ENCODE measurements at regions not wholly inside any gene's neighbourhood (a gene's known extent, or its start where the extent isn't known, plus 50 kb on each side); places are given as distances from the start of the nearest gene placed in this dataset.

DNA sequence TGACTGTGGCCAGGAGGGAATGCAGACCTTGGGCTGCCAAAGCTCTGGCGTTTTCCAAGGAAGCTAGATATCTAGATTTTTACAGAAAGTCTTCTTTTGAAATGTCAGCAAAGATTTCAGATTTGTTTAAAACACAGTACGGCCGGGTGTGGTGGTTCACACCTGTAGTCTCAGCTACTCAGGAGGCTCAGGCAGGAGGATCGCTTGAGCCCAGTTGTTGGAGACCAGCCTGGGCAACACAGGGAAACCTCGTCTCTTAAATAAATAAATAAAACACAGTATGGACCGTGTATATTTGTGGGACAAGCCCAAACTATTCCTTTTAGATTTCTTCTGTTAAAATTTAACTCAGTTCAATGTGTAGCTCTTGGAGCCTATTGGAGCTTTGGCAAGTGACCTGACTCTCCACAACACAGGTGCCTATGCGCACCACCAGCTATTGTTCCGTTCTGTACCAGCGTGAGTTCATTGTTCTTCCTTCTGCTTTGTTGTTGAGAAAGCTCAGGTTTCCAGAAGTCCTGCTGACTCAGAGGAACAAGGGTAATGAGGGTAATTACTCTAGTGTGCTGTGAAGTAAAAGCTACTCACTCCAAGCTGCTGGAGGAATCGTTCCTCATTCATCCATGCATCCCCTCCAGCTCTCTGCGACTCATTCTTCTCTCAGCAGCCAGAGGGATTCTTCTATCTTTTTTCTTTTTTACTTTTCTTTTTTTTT, 73.1 kb upstream of the SLC6A6 start:
- H3K27me3 ChIP-seq (ENCODE audit: control insufficient read depth, insufficient read depth, low read length): peaks cover 18% of the 10 kb centered on the region
- H3K4me1 ChIP-seq (ENCODE audit: control insufficient read depth, insufficient read depth, low read length): peaks cover 11% of the 10 kb centered on the region
- no peaks in the 10 kb centered on the region for H3K9me3 ChIP-seq (replicated peaks; ENCODE audit: control insufficient read depth, low read depth, low read length)
- DNase-seq: no peak
- H3K27ac ChIP-seq (ENCODE audit: low read length): no peak overlapping the region
- 67% methylated on average over 3 of the region's 11 CpGs for WGBS (ENCODE audit: insufficient coverage)
- no peaks in the 10 kb centered on the region for H3K36me3 ChIP-seq (ENCODE audit: control insufficient read depth, insufficient read depth, low read length)
- no peak overlapping the region for H3K4me3 ChIP-seq (ENCODE audit: low read length)

DNA sequence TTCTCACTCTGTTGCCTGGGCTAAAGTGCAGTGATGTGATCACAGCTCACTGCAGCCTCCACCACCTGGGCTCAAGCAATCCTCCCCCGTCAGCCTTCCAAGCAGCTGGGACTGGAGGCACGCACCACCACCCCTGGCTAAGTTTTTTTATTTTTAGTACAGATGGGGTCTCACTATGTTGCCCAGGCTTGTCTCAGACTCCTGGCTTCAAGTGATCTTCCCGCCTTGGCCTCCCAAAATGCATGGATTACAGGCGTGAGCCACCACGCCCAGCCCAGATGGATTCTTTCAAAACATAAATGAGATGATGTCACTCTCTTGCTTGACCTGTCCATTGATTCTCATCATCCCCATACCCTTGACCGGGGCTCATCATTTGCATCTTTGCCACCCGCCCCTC, 72.6 kb upstream of the SLC6A6 start:
- Histone ChIP-seq H3K27ac (ENCODE audit: low read length) (no peak overlapping the region), H3K36me3 (ENCODE audit: control insufficient read depth, insufficient read depth, low read length) (no peaks in the 10 kb centered on the region), H3K27me3 (ENCODE audit: control insufficient read depth, insufficient read depth, low read length) (peaks cover 18% of the 10 kb centered on the region), H3K9me3 (replicated peaks; ENCODE audit: control insufficient read depth, low read depth, low read length) (no peaks in the 10 kb centered on the region), H3K4me3 (ENCODE audit: low read length) (no peak overlapping the region), H3K4me1 (ENCODE audit: control insufficient read depth, insufficient read depth, low read length) (peaks cover 6% of the 10 kb centered on the region)
- 90% methylated on average over 5 of the region's 7 CpGs for WGBS (ENCODE audit: insufficient coverage)
- no peak for DNase-seq

DNA sequence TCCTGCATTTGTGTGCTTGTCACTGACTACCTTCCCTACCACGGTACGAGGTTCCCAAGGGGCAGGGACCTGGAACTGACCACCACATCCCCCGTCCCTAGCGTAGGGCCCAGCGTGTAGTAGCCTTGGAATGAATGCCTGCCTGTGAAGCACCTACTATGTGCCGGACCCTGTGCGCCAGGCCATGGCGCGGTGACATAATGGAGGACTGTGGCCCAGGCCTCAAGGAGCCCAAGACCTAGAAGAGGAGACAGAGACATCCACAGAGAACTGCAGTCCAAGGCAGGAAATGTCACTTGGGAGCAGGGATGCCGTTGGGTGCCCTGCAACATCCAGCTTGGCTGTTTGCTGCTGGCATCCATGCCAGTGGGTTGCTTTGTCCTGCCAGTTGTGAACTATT, 71.9 kb upstream of the SLC6A6 start:
- 71% methylated on average over 8 of the region's 10 CpGs for WGBS (ENCODE audit: insufficient coverage)
- Histone ChIP-seq H3K27ac (ENCODE audit: low read length) (no peak overlapping the region), H3K4me1 (ENCODE audit: control insufficient read depth, insufficient read depth, low read length) (no peaks in the 10 kb centered on the region), H3K4me3 (ENCODE audit: low read length) (no peak overlapping the region), H3K9me3 (replicated peaks; ENCODE audit: control insufficient read depth, low read depth, low read length) (no peaks in the 10 kb centered on the region), H3K36me3 (ENCODE audit: control insufficient read depth, insufficient read depth, low read length) (no peaks in the 10 kb centered on the region), H3K27me3 (ENCODE audit: control insufficient read depth, insufficient read depth, low read length) (peaks cover 18% of the 10 kb centered on the region)
- DNase-seq: no peak

DNA sequence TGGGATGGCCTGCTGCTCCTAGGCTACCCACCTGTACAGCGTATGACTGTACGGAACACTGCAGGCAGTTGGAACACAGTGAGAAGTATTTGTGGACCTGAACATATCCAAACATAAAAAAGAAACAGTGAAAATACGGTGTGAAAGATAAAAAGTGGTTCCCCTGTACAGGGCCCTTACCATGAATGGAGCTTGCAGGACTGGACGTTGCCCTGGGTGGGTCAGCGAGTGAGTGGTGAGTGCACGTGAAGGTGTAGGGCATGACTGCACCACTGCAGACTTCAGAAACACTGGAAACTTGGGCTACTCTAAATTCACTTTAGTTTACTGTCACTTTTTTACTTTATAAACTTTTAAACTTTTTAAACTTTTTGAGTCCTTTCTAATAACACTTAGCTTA, 71.2 kb upstream of the SLC6A6 start:
- peaks cover 18% of the 10 kb centered on the region for H3K27me3 ChIP-seq (ENCODE audit: control insufficient read depth, insufficient read depth, low read length)
- H3K9me3 ChIP-seq (replicated peaks; ENCODE audit: control insufficient read depth, low read depth, low read length): no peaks in the 10 kb centered on the region
- no peaks in the 10 kb centered on the region for H3K36me3 ChIP-seq (ENCODE audit: control insufficient read depth, insufficient read depth, low read length)
- no peaks in the 10 kb centered on the region for H3K4me1 ChIP-seq (ENCODE audit: control insufficient read depth, insufficient read depth, low read length)
- no peak for DNase-seq
- H3K4me3 ChIP-seq (ENCODE audit: low read length): no peak overlapping the region
- 72% methylated on average over 3 of the region's 6 CpGs for WGBS (ENCODE audit: insufficient coverage)
- H3K27ac ChIP-seq (ENCODE audit: low read length): no peak overlapping the region

DNA sequence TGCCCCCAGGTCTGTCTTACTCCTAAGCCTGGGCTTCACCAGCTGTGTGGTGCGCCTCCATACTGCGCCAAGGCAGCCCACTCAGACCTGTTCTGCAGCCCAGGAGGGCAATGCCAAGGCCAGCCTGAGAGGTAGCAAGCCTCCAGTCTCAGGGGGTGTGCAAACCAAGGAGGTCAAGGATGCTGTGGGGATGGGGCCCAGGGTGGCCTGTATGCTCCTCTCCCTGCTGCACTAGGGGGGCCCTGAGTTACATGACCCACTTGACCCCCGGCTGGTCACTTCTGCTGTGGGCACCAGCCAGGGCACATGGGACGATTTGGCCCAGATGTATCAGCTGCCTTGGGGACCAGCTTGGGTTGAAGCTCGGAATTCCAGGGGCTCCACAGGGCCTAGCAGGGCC, 70.0 kb upstream of the SLC6A6 start:
- WGBS (ENCODE audit: insufficient coverage): 86% methylated on average over 5 of the region's 5 CpGs
- no peak overlapping the region for H3K4me3 ChIP-seq (ENCODE audit: low read length)
- no peak for DNase-seq

DNA sequence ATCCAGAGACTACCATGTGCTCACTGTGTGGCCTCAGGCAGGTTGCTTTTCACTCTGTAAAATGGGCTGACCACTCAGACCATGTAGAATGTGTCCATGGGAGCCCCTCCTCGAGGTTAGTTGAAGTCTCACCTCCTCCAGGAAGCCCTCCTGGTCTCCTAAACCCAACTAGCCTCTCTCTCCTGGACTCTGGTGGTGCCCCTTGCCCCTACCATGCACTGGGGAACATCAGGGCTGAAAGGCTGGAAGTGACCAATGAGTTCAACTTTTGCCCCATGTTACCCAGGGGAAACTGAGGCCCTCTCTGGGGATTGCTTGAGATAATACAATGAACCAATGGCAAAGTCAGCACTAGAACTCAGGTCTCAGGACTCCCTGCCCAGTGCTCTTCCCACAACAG, 69.2 kb upstream of the SLC6A6 start:
- no peak for DNase-seq
- no peaks in the 10 kb centered on the region for H3K36me3 ChIP-seq (ENCODE audit: control insufficient read depth, insufficient read depth, low read length)
- H3K4me1 ChIP-seq (ENCODE audit: control insufficient read depth, insufficient read depth, low read length): no peaks in the 10 kb centered on the region
- H3K9me3 ChIP-seq (replicated peaks; ENCODE audit: control insufficient read depth, low read depth, low read length): no peaks in the 10 kb centered on the region
- H3K27me3 ChIP-seq (ENCODE audit: control insufficient read depth, insufficient read depth, low read length): peaks cover 24% of the 10 kb centered on the region
- H3K27ac ChIP-seq (ENCODE audit: low read length): no peak overlapping the region
- 78% methylated on average over 1 of the region's 1 CpG for WGBS (ENCODE audit: insufficient coverage)
- no peak overlapping the region for H3K4me3 ChIP-seq (ENCODE audit: low read length)

More for the DNA sequence above, 70.0 kb upstream of the SLC6A6 start:
- Histone ChIP-seq H3K27me3 (ENCODE audit: control insufficient read depth, insufficient read depth, low read length) (peaks cover 24% of the 10 kb centered on the region), H3K27ac (ENCODE audit: low read length) (no peak overlapping the region), H3K9me3 (replicated peaks; ENCODE audit: control insufficient read depth, low read depth, low read length) (no peaks in the 10 kb centered on the region), H3K36me3 (ENCODE audit: control insufficient read depth, insufficient read depth, low read length) (no peaks in the 10 kb centered on the region), H3K4me1 (ENCODE audit: control insufficient read depth, insufficient read depth, low read length) (no peaks in the 10 kb centered on the region)

DNA sequence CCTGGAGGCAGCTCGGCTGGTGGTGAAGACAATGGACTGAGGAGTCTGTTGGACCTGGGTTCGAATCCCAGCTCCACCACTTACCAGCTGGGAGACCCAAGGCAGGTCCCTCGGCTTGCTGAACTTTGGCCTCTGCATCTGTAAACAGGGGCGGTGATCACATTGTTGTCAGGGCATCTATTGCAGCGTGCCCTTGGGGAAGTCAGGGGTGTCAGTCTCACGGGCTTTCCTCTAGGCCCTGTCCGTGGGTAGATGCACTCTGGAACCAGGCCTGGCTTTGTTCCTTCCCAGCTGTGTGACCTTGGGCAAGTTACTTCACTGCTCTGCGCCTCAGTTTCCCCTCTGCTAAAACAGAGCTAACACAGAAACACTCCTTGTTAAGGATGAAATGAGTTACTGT, 68.8 kb upstream of the SLC6A6 start:
- Histone ChIP-seq H3K36me3 (ENCODE audit: control insufficient read depth, insufficient read depth, low read length) (no peaks in the 10 kb centered on the region), H3K9me3 (replicated peaks; ENCODE audit: control insufficient read depth, low read depth, low read length) (no peaks in the 10 kb centered on the region), H3K4me1 (ENCODE audit: control insufficient read depth, insufficient read depth, low read length) (no peaks in the 10 kb centered on the region), H3K27ac (ENCODE audit: low read length) (no peak overlapping the region), H3K27me3 (ENCODE audit: control insufficient read depth, insufficient read depth, low read length) (peaks cover 24% of the 10 kb centered on the region), H3K4me3 (ENCODE audit: low read length) (no peak overlapping the region)
- WGBS (ENCODE audit: insufficient coverage): 82% methylated on average over 5 of the region's 8 CpGs
- DNase-seq: no peak

DNA sequence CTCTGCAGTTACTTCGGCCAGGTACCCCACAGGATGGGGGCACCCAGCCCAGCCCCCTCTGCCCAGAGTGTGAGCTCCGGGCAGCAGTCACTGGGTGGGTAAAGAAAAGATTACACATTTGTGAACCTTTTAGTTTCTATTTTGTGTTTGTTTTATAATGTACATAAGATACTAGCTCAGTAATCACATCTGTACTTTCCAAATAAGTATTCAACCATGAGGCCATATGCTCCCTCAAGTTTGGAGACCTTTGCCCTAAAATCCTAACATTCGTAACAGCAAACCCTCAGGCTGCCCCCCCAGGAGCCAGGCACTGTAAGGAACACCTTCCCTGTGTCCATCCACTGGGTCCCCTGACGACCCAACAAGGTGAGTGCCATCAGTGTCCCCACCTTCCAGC, 68.3 kb upstream of the SLC6A6 start:
- Histone ChIP-seq H3K27ac (ENCODE audit: low read length) (no peak overlapping the region), H3K36me3 (ENCODE audit: control insufficient read depth, insufficient read depth, low read length) (no peaks in the 10 kb centered on the region), H3K9me3 (replicated peaks; ENCODE audit: control insufficient read depth, low read depth, low read length) (no peaks in the 10 kb centered on the region), H3K27me3 (ENCODE audit: control insufficient read depth, insufficient read depth, low read length) (peaks cover 22% of the 10 kb centered on the region), H3K4me3 (ENCODE audit: low read length) (no peak overlapping the region), H3K4me1 (ENCODE audit: control insufficient read depth, insufficient read depth, low read length) (no peaks in the 10 kb centered on the region)
- 76% methylated on average over 2 of the region's 4 CpGs for WGBS (ENCODE audit: insufficient coverage)
- DNase-seq: no peak

DNA sequence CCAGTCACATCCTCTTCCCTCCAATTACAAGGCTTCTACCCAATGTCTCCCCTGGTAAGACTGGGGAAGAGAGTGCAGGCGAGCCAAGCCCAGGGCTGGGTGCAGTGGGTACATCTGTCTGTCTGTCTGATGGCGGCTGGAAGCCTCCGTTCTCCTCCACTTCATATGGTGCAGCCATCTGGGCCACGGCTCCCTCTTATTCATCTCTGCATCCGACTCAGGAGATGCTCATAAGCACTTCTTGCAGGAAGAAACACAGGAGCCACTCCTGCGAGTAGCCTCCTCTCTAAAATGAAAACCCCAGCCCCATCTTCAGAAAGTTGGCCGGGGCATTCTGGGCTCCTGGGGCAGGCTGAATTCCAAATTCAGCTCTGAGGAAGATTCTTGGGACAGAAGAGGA, 67.5 kb upstream of the SLC6A6 start:
- H3K9me3 ChIP-seq (replicated peaks; ENCODE audit: control insufficient read depth, low read depth, low read length): no peaks in the 10 kb centered on the region

DNA sequence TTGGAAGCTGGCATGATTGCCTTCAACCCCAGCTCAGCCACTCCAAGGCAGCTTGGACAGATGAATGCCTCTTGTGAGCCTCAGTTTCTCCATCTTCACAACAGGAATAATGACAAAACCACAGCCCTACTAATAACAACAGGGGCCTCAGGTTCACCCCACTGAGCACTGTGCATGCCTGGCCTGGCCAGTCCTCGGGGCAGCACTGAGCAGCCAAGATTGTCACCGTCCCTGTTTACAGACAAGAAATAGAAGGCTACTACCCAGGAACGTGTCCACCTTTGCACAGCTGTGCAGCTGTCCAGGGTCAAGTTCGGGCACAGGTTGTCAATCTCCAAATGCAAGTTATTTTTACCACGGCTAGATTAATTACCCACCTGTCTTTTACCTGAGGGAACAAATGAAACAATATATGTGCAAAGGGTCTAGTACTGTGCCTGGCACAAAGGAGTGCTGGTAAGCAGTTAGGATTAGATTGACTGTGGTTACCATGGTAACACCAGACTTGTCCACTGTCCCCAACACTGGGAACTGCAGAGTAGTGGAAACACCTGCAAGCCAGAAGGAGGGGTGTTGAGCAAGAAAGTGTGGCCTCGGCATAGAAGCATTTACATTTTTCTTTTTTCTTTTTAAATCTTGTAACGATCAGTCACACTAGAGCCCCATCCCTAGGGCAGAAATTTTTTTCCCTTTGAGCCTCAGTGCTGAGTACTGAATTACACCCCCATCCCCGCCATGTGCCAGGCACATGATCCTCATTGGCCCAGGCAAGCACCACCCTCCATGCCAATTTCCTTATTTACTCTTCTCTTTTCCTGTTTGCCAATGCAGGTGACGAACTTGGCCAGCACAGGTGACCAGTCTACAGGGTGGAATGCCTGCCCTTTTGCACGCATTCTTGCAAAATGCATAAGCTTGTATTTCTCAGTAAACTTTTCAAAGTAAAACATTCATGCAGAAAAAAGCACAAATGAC, 66.3 kb upstream of the SLC6A6 start:
- Histone ChIP-seq H3K27me3 (ENCODE audit: control insufficient read depth, insufficient read depth, low read length) (peaks cover 22% of the 10 kb centered on the region), H3K4me1 (ENCODE audit: control insufficient read depth, insufficient read depth, low read length) (no peaks in the 10 kb centered on the region), H3K27ac (ENCODE audit: low read length) (no peak overlapping the region), H3K9me3 (replicated peaks; ENCODE audit: control insufficient read depth, low read depth, low read length) (no peaks in the 10 kb centered on the region), H3K36me3 (ENCODE audit: control insufficient read depth, insufficient read depth, low read length) (no peaks in the 10 kb centered on the region), H3K4me3 (ENCODE audit: low read length) (no peak overlapping the region)
- WGBS (ENCODE audit: insufficient coverage): 53% methylated on average over 7 of the region's 10 CpGs
- DNase-seq: no peak

More for the DNA sequence above, 67.5 kb upstream of the SLC6A6 start:
- Histone ChIP-seq H3K27me3 (ENCODE audit: control insufficient read depth, insufficient read depth, low read length) (peaks cover 24% of the 10 kb centered on the region), H3K36me3 (ENCODE audit: control insufficient read depth, insufficient read depth, low read length) (no peaks in the 10 kb centered on the region), H3K27ac (ENCODE audit: low read length) (no peak overlapping the region), H3K4me3 (ENCODE audit: low read length) (no peak overlapping the region), H3K4me1 (ENCODE audit: control insufficient read depth, insufficient read depth, low read length) (no peaks in the 10 kb centered on the region)
- WGBS (ENCODE audit: insufficient coverage): 72% methylated on average over 6 of the region's 7 CpGs
- no peak for DNase-seq
